SK-N-SH (cell line): ENCODE measurements at regions not wholly inside any gene's neighbourhood (a gene's known extent, or its start where the extent isn't known, plus 50 kb on each side); places are given as distances from the start of the nearest gene placed in this dataset.

Experiments used
- CTCF ChIA-PET: fragments of 300-600, 350-600 bp; formaldehyde crosslinking; extraction: SDS; loops from one replicate; lab custom pipeline; 2021; lab: Yijun Ruan, JAX
- POLR2A ChIA-PET: fragments of 350-600 bp; sonication (Branson Sonifier 250); formaldehyde crosslinking; extraction: SDS; loops from one replicate; lab custom pipeline; 2020; ENCODE audit warnings: antibody characterized with exemption, inconsistent platforms; lab: Yijun Ruan, JAX
- DNase-seq: peaks from one replicate; pipeline ENCODE4 v3.0.0; 2012
- H2AFZ ChIP-seq: fragments of 200-600 bp; sonication (generic); 2 replicates; pipeline ENCODE4 v1.8.1; 2016; ENCODE audit warnings: antibody characterized with exemption, mild to moderate bottlenecking, low read depth
- H3F3A ChIP-seq: fragments of 200-600 bp; sonication (generic); replicated peaks from 2 replicates; pipeline ENCODE3; 2016; ENCODE audit warnings: antibody characterized with exemption, mild to moderate bottlenecking; ENCODE audit not compliant: insufficient read depth
- H3K27ac ChIP-seq, 2 experiments: fragments of 200-500 bp in 1 of 2; fragments of 200-600 bp in 1 of 2; sonication (Bioruptor generic) in 1 of 2; sonication (generic), shearing (Covaris generic) in 1 of 2; 2 replicates each; pipeline versions ENCODE4 v1.5.1 to v1.6.1; 2014 to 2016; ENCODE audit warnings: low read depth in 2 of 2, inconsistent platforms in 1 of 2, low read length in 1 of 2, mild to moderate bottlenecking in 1 of 2, mixed read lengths in 1 of 2
- H3K27me3 ChIP-seq: fragments of 200-600 bp; sonication (generic), shearing (Covaris generic); 2 replicates; pipeline ENCODE4 v1.6.1; 2016; ENCODE audit warnings: mixed run types; ENCODE audit not compliant: insufficient read depth
- H3K36me3 ChIP-seq, 2 experiments: fragments of 200-500 bp in 1 of 2; fragments of 200-600 bp in 1 of 2; sonication (Bioruptor generic) in 1 of 2; sonication (generic) in 1 of 2; replicated peaks in 1 of 2; 2 replicates each; pipeline versions ENCODE3 to v1.5.1; 2014 to 2016; ENCODE audit warnings: low read length in 1 of 2, mild to moderate bottlenecking in 1 of 2; ENCODE audit not compliant: insufficient read depth in 2 of 2, control insufficient read depth in 1 of 2
- H3K4me1 ChIP-seq, 2 experiments: fragments of 200-500 bp in 1 of 2; fragments of 200-600 bp in 1 of 2; sonication (Bioruptor generic) in 1 of 2; sonication (generic), shearing (Covaris generic) in 1 of 2; 2 replicates each; pipeline versions ENCODE4 v1.5.1 to v1.6.1; 2014 to 2016; ENCODE audit warnings: low read depth in 1 of 2, low read length in 1 of 2, mixed run types in 1 of 2; ENCODE audit not compliant: insufficient read depth in 2 of 2, control insufficient read depth in 1 of 2
- H3K4me2 ChIP-seq: fragments of 200-600 bp; sonication (generic), shearing (Covaris generic); 2 replicates; pipeline ENCODE4 v1.6.1; 2017; ENCODE audit warnings: mixed run types
- H3K4me3 ChIP-seq, 2 experiments: fragments of 200-500 bp in 1 of 2; fragments of 200-600 bp in 1 of 2; sonication (Bioruptor generic) in 1 of 2; sonication (generic), shearing (Covaris generic) in 1 of 2; 2 replicates each; pipeline versions ENCODE4 v1.5.1 to v1.8.1; 2014 to 2016; ENCODE audit warnings: low read depth in 2 of 2, inconsistent platforms in 1 of 2, low read length in 1 of 2, mild to moderate bottlenecking in 1 of 2, mixed read lengths in 1 of 2, moderate library complexity in 1 of 2
- H3K79me2 ChIP-seq: fragments of 200-600 bp; sonication (generic); 2 replicates; pipeline ENCODE4 v1.8.1; 2017; ENCODE audit warnings: mild to moderate bottlenecking; ENCODE audit not compliant: insufficient read depth
- H3K9ac ChIP-seq: fragments of 200-600 bp; sonication (generic); 2 replicates; pipeline ENCODE4 v1.6.1; 2017; ENCODE audit warnings: mixed run types
- H3K9me2 ChIP-seq: fragments of 200-600 bp; sonication (generic); 2 replicates; pipeline ENCODE4 v1.6.1; 2017; ENCODE audit warnings: mixed run types
- H3K9me3 ChIP-seq: fragments of 200-600 bp; sonication (generic); 2 replicates; pipeline ENCODE4 v1.6.1; 2017; ENCODE audit warnings: mixed run types, mild to moderate bottlenecking, moderate library complexity
- H4K20me1 ChIP-seq: fragments of 200-600 bp; sonication (generic); 2 replicates; pipeline ENCODE4 v1.6.1; 2017; ENCODE audit warnings: mild to moderate bottlenecking, mixed run types; ENCODE audit not compliant: insufficient read depth
- CHD2 ChIP-seq: fragments of 150-350 bp; IDR thresholded peaks from 2 replicates; pipeline ENCODE4 v1.6.1; 2018; ENCODE audit warnings: low read length; ENCODE audit not compliant: partially characterized antibody
- CTCF ChIP-seq: fragments of 200-600 bp; sonication (generic); IDR thresholded peaks from 2 replicates; pipeline ENCODE4 v1.6.1; 2017; ENCODE audit warnings: antibody characterized with exemption, mild to moderate bottlenecking, moderate library complexity
- ELF1 ChIP-seq: IDR thresholded peaks from 2 replicates; pipeline ENCODE4 v1.4.0; 2012
- EP300 ChIP-seq, 2 experiments: IDR thresholded peaks; 2 replicates each; pipeline versions ENCODE4 v1.4.0 to v1.6.1; 2012; ENCODE audit warnings: borderline replicate concordance in 1 of 2, low read depth in 1 of 2, low read length in 1 of 2
- EZH2phosphoT487 ChIP-seq: fragments of 200-600 bp; sonication (generic); IDR thresholded peaks from 2 replicates; pipeline ENCODE4 v1.6.1; 2017; ENCODE audit warnings: low read depth, mixed run types, mild to moderate bottlenecking, antibody characterized with exemption, moderate library complexity, borderline replicate concordance
- FOSL2 ChIP-seq: IDR thresholded peaks from 2 replicates; pipeline ENCODE4 v1.4.0; 2012; ENCODE audit warnings: low read depth, mild to moderate bottlenecking, moderate library complexity, borderline replicate concordance
- FOXJ3 ChIP-seq: sonication (generic); formaldehyde crosslinking; IDR thresholded peaks from 2 replicates; pipeline ENCODE4 v1.5.1; 2020; ENCODE audit warnings: mild to moderate bottlenecking, missing genetic modification reagents
- FOXM1 ChIP-seq: IDR thresholded peaks from 2 replicates; pipeline ENCODE4 v1.4.0; 2012; ENCODE audit warnings: low read depth, mild to moderate bottlenecking
- GABPA ChIP-seq: IDR thresholded peaks from 2 replicates; pipeline ENCODE4 v1.4.0; 2012; ENCODE audit warnings: low read depth, mild to moderate bottlenecking
- GATA2 ChIP-seq: sonication (generic); formaldehyde crosslinking; IDR thresholded peaks from 2 replicates; pipeline ENCODE4 v1.5.0; 2020; ENCODE audit warnings: mild to moderate bottlenecking, missing genetic modification reagents
- JUND ChIP-seq: IDR thresholded peaks from 2 replicates; pipeline ENCODE4 v1.4.0; 2012
- MXI1 ChIP-seq: IDR thresholded peaks from 2 replicates; pipeline ENCODE4 v1.6.1; 2012; ENCODE audit warnings: mild to moderate bottlenecking, low read depth, low read length, improper control_type of control experiment
- NRF1 ChIP-seq: IDR thresholded peaks from 2 replicates; pipeline ENCODE4 v1.6.1; 2012; ENCODE audit warnings: low read depth, mild to moderate bottlenecking, low read length
- PBX3 ChIP-seq: IDR thresholded peaks from 2 replicates; pipeline ENCODE4; 2012
- POLR2AphosphoS5 ChIP-seq: IDR thresholded peaks from 2 replicates; pipeline ENCODE4 v1.6.1; 2012; ENCODE audit warnings: low read depth, low read length
- RAD21 ChIP-seq: IDR thresholded peaks from 2 replicates; pipeline ENCODE4 v1.6.1; 2012; ENCODE audit warnings: mild to moderate bottlenecking, low read length
- RCOR1 ChIP-seq: fragments of 150-350 bp; IDR thresholded peaks from 2 replicates; pipeline ENCODE4 v1.6.1; 2017; ENCODE audit warnings: antibody characterized with exemption, low read length
- REST ChIP-seq: IDR thresholded peaks from 2 replicates; pipeline ENCODE4 v1.6.1; 2012; ENCODE audit warnings: mild to moderate bottlenecking, low read depth, low read length, moderate library complexity
- TAF1 ChIP-seq: IDR thresholded peaks from 2 replicates; pipeline ENCODE4 v1.6.1; 2012; ENCODE audit warnings: low read depth, mild to moderate bottlenecking, low read length, moderate library complexity, borderline replicate concordance
- TCF12 ChIP-seq: IDR thresholded peaks from 2 replicates; pipeline ENCODE4 v1.4.0; 2012
- TEAD4 ChIP-seq: IDR thresholded peaks from 2 replicates; pipeline ENCODE4 v1.4.0; 2012; ENCODE audit warnings: mild to moderate bottlenecking, borderline replicate concordance; ENCODE audit not compliant: insufficient read depth
- YY1 ChIP-seq: IDR thresholded peaks from 2 replicates; pipeline ENCODE4 v1.4.0; 2012; ENCODE audit warnings: low read depth, mild to moderate bottlenecking
- WGBS: methylation state at CpG from one replicate; pipeline ENCODE4 v1.1.6; 2017; ENCODE audit warnings: low lambda C conversion rate; 5-methylcytosine and 5-hydroxymethylcytosine counted together

- TF ChIP-seq RAD21 (no peak), FOXJ3 (CRISPR knock-in tag) (no peak), FOSL2 (no peak), CTCF (no peak), FOXM1 (no peak)
Observed at GRCh38 chr6:48325701-48326100, 214.7 kb upstream of the PTCHD4 start (continued).

- no peak overlapping the region for H3K9ac ChIP-seq
- H3K4me2 ChIP-seq = no peak overlapping the region
- TF ChIP-seq FOSL2 (no peak), EZH2phosphoT487 (no peak), RAD21 (no peak), GATA2 (CRISPR knock-in tag) (no peak), EP300 (IDR thresholded peaks at IDR 0.05; ENCODE audit: borderline replicate concordance in 1 of 2, low read depth in 1 of 2, low read length in 1 of 2) (no peak), RCOR1 (no peak)
- no peak overlapping the region for H3K27ac ChIP-seq
- no peak for DNase-seq
- no peaks in the 10 kb centered on the region for H3K9me2 ChIP-seq
- no peak overlapping the region for H3K4me3 ChIP-seq
- no peaks in the 10 kb centered on the region for H3K36me3 ChIP-seq
- no peaks in the 10 kb centered on the region for H3K9me3 ChIP-seq
- no peak overlapping the region for H2AFZ ChIP-seq
- H3K79me2 ChIP-seq = no peaks in the 10 kb centered on the region
- WGBS = 8% methylated on average over 5 of the region's 5 CpGs
- no peaks in the 10 kb centered on the region for H3K27me3 ChIP-seq
- ChIA-PET POLR2A (no interaction called here), CTCF (no interaction called here)
- H3F3A ChIP-seq = no peaks in the 10 kb centered on the region
- H3K4me1 ChIP-seq = no peaks in the 10 kb centered on the region
- H4K20me1 ChIP-seq = no peaks in the 10 kb centered on the region
Observed at GRCh38 chr6:48318670-48319069, 207.7 kb upstream of the PTCHD4 start.

- no peak overlapping the region for H3K4me3 ChIP-seq
- H3K4me1 ChIP-seq = no peaks in the 10 kb centered on the region
- H3K4me2 ChIP-seq = no peak overlapping the region
- no peaks in the 10 kb centered on the region for H3K9me2 ChIP-seq
- H3K27me3 ChIP-seq = no peaks in the 10 kb centered on the region
- ChIA-PET POLR2A (no interaction called here), CTCF (no interaction called here)
- H3K79me2 ChIP-seq = no peaks in the 10 kb centered on the region
- H3K36me3 ChIP-seq = no peaks in the 10 kb centered on the region
- H4K20me1 ChIP-seq = no peaks in the 10 kb centered on the region
- H3K9ac ChIP-seq = no peak overlapping the region
- H3K9me3 ChIP-seq = no peaks in the 10 kb centered on the region
- WGBS = 10% methylated on average over 1 of the region's 1 CpG
- DNase-seq = no peak
- H3F3A ChIP-seq = no peaks in the 10 kb centered on the region
- no peak overlapping the region for H2AFZ ChIP-seq
- H3K27ac ChIP-seq = no peak overlapping the region
- TF ChIP-seq RCOR1 (no peak), TCF12 (no peak), GATA2 (CRISPR knock-in tag) (no peak), GABPA (no peak), TAF1 (no peak), NRF1 (no peak), YY1 (no peak), MXI1 (no peak), PBX3 (no peak), REST (no peak), FOXM1 (no peak), CHD2 (no peak), POLR2AphosphoS5 (no peak), ELF1 (no peak), TEAD4 (no peak), JUND (no peak)
Observed at GRCh38 chr6:48315915-48316314, 204.9 kb upstream of the PTCHD4 start.
